Parathyroid adenoma (tissue), 2 donors: ENCODE measurements at regions not wholly inside any gene's neighbourhood (a gene's known extent, or its start where the extent isn't known, plus 50 kb on each side); places are given as distances from the start of the nearest gene placed in this dataset.

Experiments
- H2AFZ ChIP-seq: fragments of 300-600 bp; sonication (generic); one replicate; pipeline ENCODE4 v1.7.0; 2017; ENCODE audit warnings: antibody characterized with exemption, mild to moderate bottlenecking
- H3K27ac ChIP-seq: fragments of 300-600 bp; sonication (generic); one replicate; pipeline ENCODE4 v1.7.0; 2017
- H3K27me3 ChIP-seq: fragments of 300-600 bp; sonication (generic); one replicate; pipeline ENCODE4 v1.7.0; 2017; ENCODE audit warnings: low read length; ENCODE audit not compliant: control insufficient read depth, insufficient read depth
- H3K36me3 ChIP-seq: fragments of 300-600 bp; sonication (generic); one replicate; pipeline ENCODE4 v1.7.0; 2017; ENCODE audit warnings: low read length; ENCODE audit not compliant: control insufficient read depth, insufficient read depth
- H3K4me1 ChIP-seq: fragments of 300-600 bp; sonication (generic); one replicate; pipeline ENCODE4 v1.7.0; 2017; ENCODE audit warnings: control low read depth
- H3K4me2 ChIP-seq: fragments of 300-600 bp; sonication (generic); one replicate; pipeline ENCODE4 v1.7.0; 2017; ENCODE audit warnings: low read length
- H3K4me3 ChIP-seq: fragments of 300-600 bp; sonication (generic); one replicate; pipeline ENCODE4 v1.7.0; 2017; ENCODE audit warnings: low read depth, low read length
- H3K79me2 ChIP-seq: fragments of 300-600 bp; sonication (generic); one replicate; pipeline ENCODE4 v1.7.0; 2017; ENCODE audit warnings: control low read depth
- H3K9ac ChIP-seq: fragments of 300-600 bp; sonication (generic); one replicate; pipeline ENCODE4 v1.7.0; 2017; ENCODE audit warnings: mild to moderate bottlenecking
- H3K9me3 ChIP-seq: fragments of 300-600 bp; sonication (generic); one replicate; pipeline ENCODE4 v1.7.0; 2017; ENCODE audit warnings: low read length; ENCODE audit not compliant: control insufficient read depth
- CTCF ChIP-seq: fragments of 300-600 bp; sonication (generic); IDR thresholded peaks from one replicate; pipeline ENCODE4 v1.7.0; 2017; ENCODE audit warnings: antibody characterized with exemption, mild to moderate bottlenecking
- donor health status: primary hyperparathyroidism.

GRCh38 chr6:28693751-28694443 lies 168.2 kb downstream of the GPX5 start:
- H3K4me2 ChIP-seq: no peak overlapping the region
- H3K4me3 ChIP-seq: no peak overlapping the region
- no peak overlapping the region for H3K27ac ChIP-seq
- H3K9me3 ChIP-seq: no peaks in the 10 kb centered on the region
- no peak overlapping the region for H3K9ac ChIP-seq
- no peak overlapping the region for H2AFZ ChIP-seq
- H3K36me3 ChIP-seq: no peaks in the 10 kb centered on the region
- H3K79me2 ChIP-seq: no peaks in the 10 kb centered on the region
- H3K27me3 ChIP-seq: peaks cover 20% of the 10 kb centered on the region
- H3K4me1 ChIP-seq: no peaks in the 10 kb centered on the region
- TF ChIP-seq CTCF: no peak

GRCh38 chr6:28695715-28696114 lies 170.0 kb downstream of the GPX5 start:
- H3K27me3 ChIP-seq: peaks cover 20% of the 10 kb centered on the region
- no peak overlapping the region for H3K4me2 ChIP-seq
- no peak for TF ChIP-seq CTCF

GRCh38 chr6:28696167-28696566 lies 170.5 kb downstream of the GPX5 start:
- Histone ChIP-seq H3K79me2 (no peaks in the 10 kb centered on the region), H3K4me1 (no peaks in the 10 kb centered on the region), H3K4me2 (no peak overlapping the region), H3K9ac (no peak overlapping the region), H3K9me3 (no peaks in the 10 kb centered on the region), H2AFZ (no peak overlapping the region), H3K4me3 (no peak overlapping the region), H3K27ac (no peak overlapping the region), H3K27me3 (peaks cover 20% of the 10 kb centered on the region), H3K36me3 (no peaks in the 10 kb centered on the region)
- TF ChIP-seq CTCF: no peak

More at GRCh38 chr6:28695715-28696114, 170.0 kb downstream of the GPX5 start:
- Histone ChIP-seq H3K36me3 (no peaks in the 10 kb centered on the region), H3K4me3 (no peak overlapping the region), H3K9ac (no peak overlapping the region), H3K27ac (no peak overlapping the region), H3K79me2 (no peaks in the 10 kb centered on the region), H3K4me1 (no peaks in the 10 kb centered on the region), H2AFZ (no peak overlapping the region), H3K9me3 (no peaks in the 10 kb centered on the region)

- TF ChIP-seq CTCF: no peak
- Histone ChIP-seq H3K9ac (no peak overlapping the region), H3K27me3 (peaks cover 20% of the 10 kb centered on the region)
These were observed 171.0 kb downstream of the GPX5 start for GRCh38 chr6:28696682-28697081.

More at GRCh38 chr6:28696682-28697081, 171.0 kb downstream of the GPX5 start:
- Histone ChIP-seq H3K4me2 (no peak overlapping the region), H3K27ac (no peak overlapping the region), H3K4me3 (no peak overlapping the region), H2AFZ (no peak overlapping the region), H3K79me2 (no peaks in the 10 kb centered on the region), H3K9me3 (no peaks in the 10 kb centered on the region), H3K36me3 (no peaks in the 10 kb centered on the region), H3K4me1 (no peaks in the 10 kb centered on the region)
